Gastrocnemius medialis (tissue), 4 donors: ENCODE measurements at regions not wholly inside any gene's neighbourhood (a gene's known extent, or its start where the extent isn't known, plus 50 kb on each side); places are given as distances from the start of the nearest gene placed in this dataset.

Source experiments
- POLR2A ChIP-seq, 2 donors: fragments of 450-650 bp; IDR thresholded peaks; one replicate each; pipeline ENCODE4 v1.6.1; 2017; ENCODE audit warnings: antibody characterized with exemption in 2 of 2, mild to moderate bottlenecking in 2 of 2, moderate library complexity in 2 of 2
- TF ChIP-seq, protein P1 (sequence below), 5 experiments: fragments of 450-650 bp in 3 of 5; fragments of 200-600 bp in 2 of 5; sonication (generic) in 2 of 5; IDR thresholded peaks in 4 of 5; conservative IDR thresholded peaks in 1 of 5; 1 replicate in 4 of 5; 2 replicates in 1 of 5; pipeline ENCODE4 v1.5.1; 2016 to 2019; ENCODE audit warnings: antibody characterized with exemption in 5 of 5, mild to moderate bottlenecking in 3 of 5, moderate library complexity in 3 of 5

DNA sequence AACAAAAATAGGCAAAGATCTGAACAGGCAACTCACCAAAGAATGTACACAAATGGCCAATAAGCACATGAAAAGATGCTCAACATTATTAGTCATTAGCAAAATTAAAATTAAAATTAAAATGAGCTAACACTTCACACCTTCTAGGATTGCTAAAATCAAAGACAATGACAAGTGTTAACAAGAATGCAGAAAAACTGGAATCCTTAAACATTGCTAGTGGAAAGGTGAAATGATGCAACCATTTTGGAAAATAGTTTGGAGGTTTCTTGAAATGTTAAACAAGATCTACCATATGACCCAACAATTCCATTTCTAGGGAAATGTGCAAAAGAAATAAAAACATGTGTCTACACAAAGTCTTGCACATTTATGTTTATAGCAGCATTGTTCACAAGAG lies 75.5 kb upstream of the DST start:
- TF ChIP-seq, protein P1, sequence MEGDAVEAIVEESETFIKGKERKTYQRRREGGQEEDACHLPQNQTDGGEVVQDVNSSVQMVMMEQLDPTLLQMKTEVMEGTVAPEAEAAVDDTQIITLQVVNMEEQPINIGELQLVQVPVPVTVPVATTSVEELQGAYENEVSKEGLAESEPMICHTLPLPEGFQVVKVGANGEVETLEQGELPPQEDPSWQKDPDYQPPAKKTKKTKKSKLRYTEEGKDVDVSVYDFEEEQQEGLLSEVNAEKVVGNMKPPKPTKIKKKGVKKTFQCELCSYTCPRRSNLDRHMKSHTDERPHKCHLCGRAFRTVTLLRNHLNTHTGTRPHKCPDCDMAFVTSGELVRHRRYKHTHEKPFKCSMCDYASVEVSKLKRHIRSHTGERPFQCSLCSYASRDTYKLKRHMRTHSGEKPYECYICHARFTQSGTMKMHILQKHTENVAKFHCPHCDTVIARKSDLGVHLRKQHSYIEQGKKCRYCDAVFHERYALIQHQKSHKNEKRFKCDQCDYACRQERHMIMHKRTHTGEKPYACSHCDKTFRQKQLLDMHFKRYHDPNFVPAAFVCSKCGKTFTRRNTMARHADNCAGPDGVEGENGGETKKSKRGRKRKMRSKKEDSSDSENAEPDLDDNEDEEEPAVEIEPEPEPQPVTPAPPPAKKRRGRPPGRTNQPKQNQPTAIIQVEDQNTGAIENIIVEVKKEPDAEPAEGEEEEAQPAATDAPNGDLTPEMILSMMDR (IDR thresholded peaks at IDR 0.05 in 4 of 5, conservative IDR thresholded peaks at IDR 0.05 in 1 of 5): no peak
- TF ChIP-seq POLR2A (IDR thresholded peaks at IDR 0.05): no peak
